ENCODE measurements at regions not wholly inside any gene's neighbourhood (a gene's known extent, or its start where the extent isn't known, plus 50 kb on each side); places are given as distances from the start of the nearest gene placed in this dataset.

DNA sequence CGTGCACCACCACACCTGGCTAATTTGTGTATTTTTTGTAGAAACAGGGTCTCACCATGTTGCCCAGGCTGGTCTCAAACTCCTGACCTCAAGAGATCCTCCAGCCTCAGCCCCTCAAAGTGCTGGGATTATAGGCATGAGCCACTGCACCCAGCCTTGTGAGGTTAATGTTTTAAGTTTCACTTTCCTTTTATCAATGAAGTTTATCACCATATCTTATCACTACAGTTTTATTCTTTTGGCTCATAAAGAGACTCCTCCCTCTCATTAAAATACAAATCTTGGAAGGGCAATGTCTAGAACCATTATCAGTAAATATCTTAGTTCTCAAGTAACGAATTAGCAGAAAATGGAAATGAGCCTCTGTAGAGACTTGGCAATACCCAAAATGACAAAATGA is 173.8 kb downstream of the BCL11A start (continued):
- TF ChIP-seq, protein P1, sequence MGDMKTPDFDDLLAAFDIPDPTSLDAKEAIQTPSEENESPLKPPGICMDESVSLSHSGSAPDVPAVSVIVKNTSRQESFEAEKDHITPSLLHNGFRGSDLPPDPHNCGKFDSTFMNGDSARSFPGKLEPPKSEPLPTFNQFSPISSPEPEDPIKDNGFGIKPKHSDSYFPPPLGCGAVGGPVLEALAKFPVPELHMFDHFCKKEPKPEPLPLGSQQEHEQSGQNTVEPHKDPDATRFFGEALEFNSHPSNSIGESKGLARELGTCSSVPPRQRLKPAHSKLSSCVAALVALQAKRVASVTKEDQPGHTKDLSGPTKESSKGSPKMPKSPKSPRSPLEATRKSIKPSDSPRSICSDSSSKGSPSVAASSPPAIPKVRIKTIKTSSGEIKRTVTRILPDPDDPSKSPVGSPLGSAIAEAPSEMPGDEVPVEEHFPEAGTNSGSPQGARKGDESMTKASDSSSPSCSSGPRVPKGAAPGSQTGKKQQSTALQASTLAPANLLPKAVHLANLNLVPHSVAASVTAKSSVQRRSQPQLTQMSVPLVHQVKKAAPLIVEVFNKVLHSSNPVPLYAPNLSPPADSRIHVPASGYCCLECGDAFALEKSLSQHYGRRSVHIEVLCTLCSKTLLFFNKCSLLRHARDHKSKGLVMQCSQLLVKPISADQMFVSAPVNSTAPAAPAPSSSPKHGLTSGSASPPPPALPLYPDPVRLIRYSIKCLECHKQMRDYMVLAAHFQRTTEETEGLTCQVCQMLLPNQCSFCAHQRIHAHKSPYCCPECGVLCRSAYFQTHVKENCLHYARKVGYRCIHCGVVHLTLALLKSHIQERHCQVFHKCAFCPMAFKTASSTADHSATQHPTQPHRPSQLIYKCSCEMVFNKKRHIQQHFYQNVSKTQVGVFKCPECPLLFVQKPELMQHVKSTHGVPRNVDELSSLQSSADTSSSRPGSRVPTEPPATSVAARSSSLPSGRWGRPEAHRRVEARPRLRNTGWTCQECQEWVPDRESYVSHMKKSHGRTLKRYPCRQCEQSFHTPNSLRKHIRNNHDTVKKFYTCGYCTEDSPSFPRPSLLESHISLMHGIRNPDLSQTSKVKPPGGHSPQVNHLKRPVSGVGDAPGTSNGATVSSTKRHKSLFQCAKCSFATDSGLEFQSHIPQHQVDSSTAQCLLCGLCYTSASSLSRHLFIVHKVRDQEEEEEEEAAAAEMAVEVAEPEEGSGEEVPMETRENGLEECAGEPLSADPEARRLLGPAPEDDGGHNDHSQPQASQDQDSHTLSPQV (IDR thresholded peaks at IDR 0.05), result no peak
- TF ChIP-seq PAX8 (IDR thresholded peaks at IDR 0.05), result no peak
- TF ChIP-seq, protein P2, sequence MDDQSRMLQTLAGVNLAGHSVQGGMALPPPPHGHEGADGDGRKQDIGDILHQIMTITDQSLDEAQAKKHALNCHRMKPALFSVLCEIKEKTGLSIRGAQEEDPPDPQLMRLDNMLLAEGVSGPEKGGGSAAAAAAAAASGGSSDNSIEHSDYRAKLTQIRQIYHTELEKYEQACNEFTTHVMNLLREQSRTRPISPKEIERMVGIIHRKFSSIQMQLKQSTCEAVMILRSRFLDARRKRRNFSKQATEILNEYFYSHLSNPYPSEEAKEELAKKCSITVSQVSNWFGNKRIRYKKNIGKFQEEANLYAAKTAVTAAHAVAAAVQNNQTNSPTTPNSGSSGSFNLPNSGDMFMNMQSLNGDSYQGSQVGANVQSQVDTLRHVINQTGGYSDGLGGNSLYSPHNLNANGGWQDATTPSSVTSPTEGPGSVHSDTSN (IDR thresholded peaks at IDR 0.05; ENCODE audit: insufficient replicate concordance, low read depth, low read length), result no peak
- TF ChIP-seq, protein P3, sequence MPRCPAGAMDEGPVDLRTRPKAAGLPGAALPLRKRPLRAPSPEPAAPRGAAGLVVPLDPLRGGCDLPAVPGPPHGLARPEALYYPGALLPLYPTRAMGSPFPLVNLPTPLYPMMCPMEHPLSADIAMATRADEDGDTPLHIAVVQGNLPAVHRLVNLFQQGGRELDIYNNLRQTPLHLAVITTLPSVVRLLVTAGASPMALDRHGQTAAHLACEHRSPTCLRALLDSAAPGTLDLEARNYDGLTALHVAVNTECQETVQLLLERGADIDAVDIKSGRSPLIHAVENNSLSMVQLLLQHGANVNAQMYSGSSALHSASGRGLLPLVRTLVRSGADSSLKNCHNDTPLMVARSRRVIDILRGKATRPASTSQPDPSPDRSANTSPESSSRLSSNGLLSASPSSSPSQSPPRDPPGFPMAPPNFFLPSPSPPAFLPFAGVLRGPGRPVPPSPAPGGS (IDR thresholded peaks at IDR 0.05; ENCODE audit: borderline replicate concordance, insufficient read depth, low read depth, low read length, poor library complexity, severe bottlenecking), result no peak
- no peak for TF ChIP-seq YY1 (IDR thresholded peaks at IDR 0.05; ENCODE audit: low read depth, low read length)
- TF ChIP-seq NBN (IDR thresholded peaks at IDR 0.05), result no peak
- TF ChIP-seq JUND (IDR thresholded peaks at IDR 0.05; ENCODE audit: low read depth, low read length), result no peak

Data from GM12878 (cell line).